WTC11 (cell line): ENCODE measurements at regions not wholly inside any gene's neighbourhood (a gene's known extent, or its start where the extent isn't known, plus 50 kb on each side); places are given as distances from the start of the nearest gene placed in this dataset.

Experiments
- ATAC-seq: fragments of 200-7000 bp; cut with Tn5 transposase; 2 replicates; pipeline ENCODE4 v1.10.0; 2021; ENCODE audit warnings: mild to moderate bottlenecking, moderate library complexity
- CTCF ChIA-PET: fragments of 300-600 bp; sonication (Branson Sonifier 250); formaldehyde crosslinking; loops from one replicate; lab custom pipeline; 2021; ENCODE audit warnings: antibody characterized with exemption; lab: Charles Lee
- POLR2A ChIA-PET: fragments of 350-600 bp; sonication (Branson Sonifier 250); formaldehyde crosslinking; loops from one replicate; lab custom pipeline; 2021; ENCODE audit warnings: antibody characterized with exemption; lab: Charles Lee
- DNase-seq: peaks from one replicate; pipeline ENCODE4 v3.0.0; 2021; ENCODE audit warnings: low spot score
- H3K27ac Mint-ChIP-seq: 2 replicates; pipeline ENCODE4 v1.8.0; 2021; ENCODE audit warnings: mixed read lengths
- H3K27me3 Mint-ChIP-seq: 2 replicates; pipeline ENCODE4 v1.8.0; 2021; ENCODE audit warnings: low read depth, mild to moderate bottlenecking, moderate library complexity, mixed read lengths
- H3K36me3 Mint-ChIP-seq: 2 replicates; pipeline ENCODE4 v1.8.0; 2021; ENCODE audit warnings: mixed read lengths
- H3K4me1 Mint-ChIP-seq: 2 replicates; pipeline ENCODE4 v1.8.0; 2022; ENCODE audit warnings: mixed read lengths
- H3K4me3 Mint-ChIP-seq: 2 replicates; pipeline ENCODE4 v1.8.0; 2021; ENCODE audit warnings: mild to moderate bottlenecking, moderate library complexity, mixed read lengths
- H3K9me3 Mint-ChIP-seq: 2 replicates; pipeline ENCODE4 v1.8.0; 2021; ENCODE audit warnings: mixed read lengths
- ARID4B ChIP-seq: sonication (generic); formaldehyde crosslinking; IDR thresholded peaks from 2 replicates; pipeline ENCODE4 v1.8.0; 2023; ENCODE audit warnings: missing genetic modification reagents, mild to moderate bottlenecking, borderline replicate concordance
- CDX4 ChIP-seq: fragments of 250-450 bp; sonication (Bioruptor Pico); IDR thresholded peaks from 2 replicates; pipeline ENCODE4 v1.9.0; 2021; ENCODE audit warnings: moderate library complexity, mild to moderate bottlenecking, inconsistent platforms, borderline replicate concordance
- GTF2I ChIP-seq: fragments of 250-450 bp; sonication (Bioruptor Pico); conservative IDR thresholded peaks from 2 replicates; pipeline ENCODE4 v1.4.0; 2021; ENCODE audit warnings: mild to moderate bottlenecking
- IRF1 ChIP-seq: sonication (generic); formaldehyde crosslinking; IDR thresholded peaks from 2 replicates; pipeline ENCODE4 v1.8.0; 2023; ENCODE audit warnings: missing genetic modification reagents
- IRF2 ChIP-seq: sonication (generic); formaldehyde crosslinking; IDR thresholded peaks from 2 replicates; pipeline ENCODE4 v1.8.0; 2022; ENCODE audit warnings: low read depth, missing genetic modification reagents, borderline replicate concordance
- JUN ChIP-seq: sonication (generic); formaldehyde crosslinking; IDR thresholded peaks from 2 replicates; pipeline ENCODE4 v1.8.0; 2023; ENCODE audit warnings: mild to moderate bottlenecking, missing genetic modification reagents
- KAT7 ChIP-seq: sonication (generic); formaldehyde crosslinking; IDR thresholded peaks from 2 replicates; pipeline ENCODE4 v1.8.1; 2023; ENCODE audit warnings: missing genetic modification reagents, mild to moderate bottlenecking, borderline replicate concordance
- PREB ChIP-seq: sonication (generic); formaldehyde crosslinking; IDR thresholded peaks from 2 replicates; pipeline ENCODE4 v1.8.1; 2022; ENCODE audit warnings: mild to moderate bottlenecking, missing genetic modification reagents, moderate library complexity, borderline replicate concordance
- SMAD3 ChIP-seq: sonication (generic); formaldehyde crosslinking; IDR thresholded peaks from 2 replicates; pipeline ENCODE4 v1.8.0; 2022; ENCODE audit warnings: missing genetic modification reagents, mild to moderate bottlenecking, borderline replicate concordance
- SP1 ChIP-seq: sonication (generic); formaldehyde crosslinking; conservative IDR thresholded peaks from 2 replicates; pipeline ENCODE4 v1.8.1; 2022; ENCODE audit warnings: missing genetic modification reagents
- TCF7 ChIP-seq: sonication (generic); formaldehyde crosslinking; IDR thresholded peaks from 2 replicates; pipeline ENCODE4 v1.8.0; 2022; ENCODE audit warnings: mild to moderate bottlenecking, low read depth, missing genetic modification reagents, moderate library complexity
- USF2 ChIP-seq: sonication (generic); formaldehyde crosslinking; IDR thresholded peaks from 2 replicates; pipeline ENCODE4 v1.8.1; 2023; ENCODE audit warnings: mild to moderate bottlenecking, missing genetic modification reagents, moderate library complexity
- ZNF121 ChIP-seq: sonication (generic); formaldehyde crosslinking; IDR thresholded peaks from 2 replicates; pipeline ENCODE4 v1.8.0; 2023; ENCODE audit warnings: missing genetic modification reagents
- ZNF219 ChIP-seq: sonication (generic); formaldehyde crosslinking; IDR thresholded peaks from 2 replicates; pipeline ENCODE4 v1.8.0; 2023; ENCODE audit warnings: missing genetic modification reagents, mild to moderate bottlenecking, borderline replicate concordance
- ZNF317 ChIP-seq: sonication (generic); formaldehyde crosslinking; IDR thresholded peaks from 2 replicates; pipeline ENCODE4 v1.8.1; 2023; ENCODE audit warnings: low read depth, mild to moderate bottlenecking, moderate library complexity, missing genetic modification reagents, borderline replicate concordance
- ZNF396 ChIP-seq: fragments of 250-450 bp; sonication (Bioruptor Pico); IDR thresholded peaks from 2 replicates; pipeline ENCODE4 v1.8.0; 2021; ENCODE audit warnings: mild to moderate bottlenecking, moderate library complexity, borderline replicate concordance
- ZNF423 ChIP-seq: fragments of 250-450 bp; sonication (Bioruptor Pico); IDR thresholded peaks from 2 replicates; pipeline ENCODE4 v2.1.2; 2022; ENCODE audit warnings: mild to moderate bottlenecking, moderate library complexity
- ZNF671 ChIP-seq: fragments of 250-450 bp; sonication (Bioruptor Pico); IDR thresholded peaks from 2 replicates; pipeline ENCODE4 v1.8.0; 2021; ENCODE audit warnings: mild to moderate bottlenecking

- CTCF ChIA-PET = no interaction called here
- ATAC-seq (no peak), DNase-seq (no peak)
- H3K4me1 Mint-ChIP-seq = peaks cover 9% of the 10 kb centered on the region
- peaks cover 5% of the 10 kb centered on the region for H3K9me3 Mint-ChIP-seq
- H3K4me3 Mint-ChIP-seq = no peak overlapping the region
- H3K36me3 Mint-ChIP-seq = no peaks in the 10 kb centered on the region
- no peak overlapping the region for H3K27ac Mint-ChIP-seq
- POLR2A ChIA-PET = no interaction called here
- H3K27me3 Mint-ChIP-seq = no peaks in the 10 kb centered on the region; the same call in 1 of the 2 replicates
- TF ChIP-seq ARID4B (CRISPR knock-in tag) (no peak), SMAD3 (CRISPR knock-in tag) (no peak), KAT7 (CRISPR knock-in tag) (no peak), USF2 (no peak), ZNF671 (CRISPR knock-in tag) (no peak), JUN (no peak), ZNF317 (CRISPR knock-in tag) (no peak), PREB (CRISPR knock-in tag) (no peak), TCF7 (CRISPR knock-in tag) (no peak), GTF2I (no peak)
- TF ChIP-seq, all 79 proteins: peak for 0
Observed at GRCh38 chr10:129090618-129091366, 376.2 kb upstream of the MGMT start.

- ChIA-PET POLR2A (no interaction called here), CTCF (no interaction called here)
- Mint-ChIP-seq H3K27ac (no peak overlapping the region), H3K27me3 (no peaks in the 10 kb centered on the region; the same call in 1 of the 2 replicates), H3K9me3 (no peaks in the 10 kb centered on the region), H3K36me3 (no peaks in the 10 kb centered on the region), H3K4me1 (peaks cover 9% of the 10 kb centered on the region), H3K4me3 (no peak overlapping the region)
- ATAC-seq = no peak
- no peak for TF ChIP-seq ZNF219 (CRISPR knock-in tag)
- TF ChIP-seq CDX4 (CRISPR knock-in tag) = no peak
- DNase-seq = no peak
Observed at GRCh38 chr10:129093641-129094040, 373.4 kb upstream of the MGMT start.

- Mint-ChIP-seq H3K36me3 (no peaks in the 10 kb centered on the region), H3K9me3 (no peaks in the 10 kb centered on the region), H3K4me3 (no peak overlapping the region), H3K27me3 (no peaks in the 10 kb centered on the region; the same call in 1 of the 2 replicates), H3K27ac (no peak overlapping the region)
- TF ChIP-seq ZNF671 (CRISPR knock-in tag) (no peak), ZNF396 (CRISPR knock-in tag) (no peak), ZNF219 (CRISPR knock-in tag) (no peak), IRF1 (CRISPR knock-in tag) (no peak), ZNF121 (CRISPR knock-in tag) (no peak), SP1 (no peak), ZNF317 (CRISPR knock-in tag) (no peak), ZNF423 (CRISPR knock-in tag) (no peak), IRF2 (CRISPR knock-in tag) (no peak)
- TF ChIP-seq, all 79 proteins: peak for 0
- no peak for ATAC-seq
- ChIA-PET POLR2A (no interaction called here), CTCF (no interaction called here)
- no peak for DNase-seq
- peaks cover 9% of the 10 kb centered on the region for H3K4me1 Mint-ChIP-seq
Observed at GRCh38 chr10:129094233-129094632, 372.8 kb upstream of the MGMT start.
